NCI-H524 treated with DMSO at 0.1 percent for 48 hours (cell line): ENCODE measurements at regions not wholly inside any gene's neighbourhood (a gene's known extent, or its start where the extent isn't known, plus 50 kb on each side); places are given as distances from the start of the nearest gene placed in this dataset.
"Not testable (repeated sequence)": the region's sequence is repeated elsewhere in the genome, so short reads cannot be mapped to it uniquely, and the experiment has no call there.

Experiments
- DNase-seq: peaks from one replicate; lab custom pipeline; 2025; lab: John Stamatoyannopoulos, UW

GRCh38 chr2:166641516-166641915 lies 147.5 kb upstream of the SCN7A start:
- DNase-seq: not testable (repeated sequence)

- DNase-seq: no peak
Measured at GRCh38 chr2:166637051-166637450, 143.0 kb upstream of the SCN7A start.

GRCh38 chr2:166634706-166635105 lies 140.7 kb upstream of the SCN7A start:
- DNase-seq: no peak

GRCh38 chr2:166632616-166633015 lies 138.6 kb upstream of the SCN7A start:
- DNase-seq: no peak

- DNase-seq: no peak
Measured at GRCh38 chr2:166628478-166629136, 134.6 kb upstream of the SCN7A start.

GRCh38 chr2:166627893-166628292 lies 133.8 kb upstream of the SCN7A start:
- DNase-seq: no peak

- DNase-seq: no peak
Measured at GRCh38 chr2:166625670-166626069, 131.6 kb upstream of the SCN7A start.

GRCh38 chr2:166614503-166614902 lies 120.5 kb upstream of the SCN7A start:
- DNase-seq: no peak

- DNase-seq: no peak
Measured at GRCh38 chr2:166614029-166614428, 120.0 kb upstream of the SCN7A start.

GRCh38 chr2:166613226-166613625 lies 119.2 kb upstream of the SCN7A start:
- no peak for DNase-seq

GRCh38 chr2:166612214-166612613 lies 118.2 kb upstream of the SCN7A start:
- no peak for DNase-seq

- DNase-seq: no peak
Measured at GRCh38 chr2:166610913-166611305, 116.9 kb upstream of the SCN7A start.

GRCh38 chr2:166610180-166610912 lies 116.3 kb upstream of the SCN7A start:
- DNase-seq: no peak

- DNase-seq: no peak
Measured at GRCh38 chr2:166609183-166609959, 115.3 kb upstream of the SCN7A start.

GRCh38 chr2:166607880-166608279 lies 113.8 kb upstream of the SCN7A start:
- no peak for DNase-seq

GRCh38 chr2:166593403-166593802 lies 99.4 kb upstream of the SCN7A start:
- DNase-seq: no peak

GRCh38 chr2:166592750-166593149 lies 98.7 kb upstream of the SCN7A start:
- no peak for DNase-seq

- no peak for DNase-seq
Measured at GRCh38 chr2:166591226-166591625, 97.2 kb upstream of the SCN7A start.

- no peak for DNase-seq
Measured at GRCh38 chr2:166573391-166573790, 79.3 kb upstream of the SCN7A start.

GRCh38 chr2:166572937-166573336 lies 78.9 kb upstream of the SCN7A start:
- DNase-seq: no peak

GRCh38 chr2:166568409-166568808 lies 74.4 kb upstream of the SCN7A start:
- DNase-seq: no peak

GRCh38 chr2:166565501-166565900 lies 71.5 kb upstream of the SCN7A start:
- no peak for DNase-seq

GRCh38 chr2:166563894-166564293 lies 69.8 kb upstream of the SCN7A start:
- no peak for DNase-seq
